ENCODE measurements at regions not wholly inside any gene's neighbourhood (a gene's known extent, or its start where the extent isn't known, plus 50 kb on each side); places are given as distances from the start of the nearest gene placed in this dataset.

- Histone ChIP-seq H3K4me3 (no peak overlapping the region), H3K9ac (ENCODE audit: insufficient read depth in 1 of 2, low read depth in 2 of 2, low read length in 2 of 2) (no peak overlapping the region), H3K27ac (ENCODE audit: extremely low read depth, low read depth, low read length) (no peak overlapping the region), H4K20me1 (replicated peaks; ENCODE audit: control insufficient read depth, insufficient read depth, low read length) (no peaks in the 10 kb centered on the region), H3K36me3 (ENCODE audit: control insufficient read depth, insufficient read depth, low read length) (no peaks in the 10 kb centered on the region), H3K27me3 (ENCODE audit: control insufficient read depth in 2 of 2, insufficient read depth in 2 of 2, low read length in 2 of 2) (no peaks in the 10 kb centered on the region), H3K4me2 (ENCODE audit: insufficient read depth, low read length) (no peak overlapping the region), H3K79me2 (ENCODE audit: control insufficient read depth, insufficient read depth, low read length) (no peaks in the 10 kb centered on the region), H3K9me1 (ENCODE audit: control insufficient read depth, insufficient read depth, low read length) (no peaks in the 10 kb centered on the region), H2AFZ (ENCODE audit: low read depth, low read length) (no peak overlapping the region), H3K4me1 (replicated peaks in 1 of 2; ENCODE audit: control insufficient read depth in 2 of 2, insufficient read depth in 2 of 2, low read length in 2 of 2) (no peaks in the 10 kb centered on the region), H3K9me3 (replicated peaks; ENCODE audit: control insufficient read depth, insufficient read depth, low read depth, low read length) (no peaks in the 10 kb centered on the region)
- ATAC-seq (no peak), FAIRE-seq (no peak), DNase-seq (ENCODE audit: extremely low read depth in 1 of 4, low spot score in 3 of 4) (no peak)
- ChIA-PET POLR2A (interaction anchor here (1.0 to 1.5 kb wide), 2 partner anchors 9 to 11 kb away, joined by 3 to 6 read pairs; no protein-coding TSS in a partner anchor), CTCF (ENCODE audit: low intra/inter-chr PET ratio) (no interaction called here)
- 71% methylated on average over 5 of the region's 7 CpGs for WGBS (ENCODE audit: insufficient coverage, low coverage, missing lambda C conversion rate)
- BruUV-seq (replicated peaks) = no TSS peak
- in situ Hi-C loops (cut with MboI) (no loop called here), intact Hi-C loops (cut with micrococcal nuclease) (no loop called here)
- TF ChIP-seq JUN (IDR thresholded peaks at IDR 0.05; ENCODE audit: borderline replicate concordance, low read depth, low read length) = no peak
- no peak for TF ChIP-seq JUN (CRISPR knock-in tag; IDR thresholded peaks at IDR 0.05; ENCODE audit: borderline replicate concordance)
- TF ChIP-seq SAFB (IDR thresholded peaks at IDR 0.05; ENCODE audit: borderline replicate concordance, low read depth, low read length) = no peak
- TF ChIP-seq TSC22D4 (tag; IDR thresholded peaks at IDR 0.05) = no peak
- no peak for TF ChIP-seq NR0B1 (IDR thresholded peaks at IDR 0.05; ENCODE audit: partially characterized antibody)
- no peak for TF ChIP-seq ZNF583 (CRISPR knock-in tag; IDR thresholded peaks at IDR 0.05)
- no peak for TF ChIP-seq KLF13 (tag; IDR thresholded peaks at IDR 0.05; ENCODE audit: borderline replicate concordance, low read depth)
- no peak for TF ChIP-seq ELF4 (CRISPR knock-in tag; IDR thresholded peaks at IDR 0.05)
- TF ChIP-seq, protein P1, sequence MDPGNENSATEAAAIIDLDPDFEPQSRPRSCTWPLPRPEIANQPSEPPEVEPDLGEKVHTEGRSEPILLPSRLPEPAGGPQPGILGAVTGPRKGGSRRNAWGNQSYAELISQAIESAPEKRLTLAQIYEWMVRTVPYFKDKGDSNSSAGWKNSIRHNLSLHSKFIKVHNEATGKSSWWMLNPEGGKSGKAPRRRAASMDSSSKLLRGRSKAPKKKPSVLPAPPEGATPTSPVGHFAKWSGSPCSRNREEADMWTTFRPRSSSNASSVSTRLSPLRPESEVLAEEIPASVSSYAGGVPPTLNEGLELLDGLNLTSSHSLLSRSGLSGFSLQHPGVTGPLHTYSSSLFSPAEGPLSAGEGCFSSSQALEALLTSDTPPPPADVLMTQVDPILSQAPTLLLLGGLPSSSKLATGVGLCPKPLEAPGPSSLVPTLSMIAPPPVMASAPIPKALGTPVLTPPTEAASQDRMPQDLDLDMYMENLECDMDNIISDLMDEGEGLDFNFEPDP (CRISPR knock-in tag; IDR thresholded peaks at IDR 0.05) = no peak
- no peak for TF ChIP-seq HSF4 (CRISPR knock-in tag; IDR thresholded peaks at IDR 0.05; ENCODE audit: borderline replicate concordance)
- no peak for TF ChIP-seq USF1 (CRISPR knock-in tag; IDR thresholded peaks at IDR 0.05)
- TF ChIP-seq, protein P2, sequence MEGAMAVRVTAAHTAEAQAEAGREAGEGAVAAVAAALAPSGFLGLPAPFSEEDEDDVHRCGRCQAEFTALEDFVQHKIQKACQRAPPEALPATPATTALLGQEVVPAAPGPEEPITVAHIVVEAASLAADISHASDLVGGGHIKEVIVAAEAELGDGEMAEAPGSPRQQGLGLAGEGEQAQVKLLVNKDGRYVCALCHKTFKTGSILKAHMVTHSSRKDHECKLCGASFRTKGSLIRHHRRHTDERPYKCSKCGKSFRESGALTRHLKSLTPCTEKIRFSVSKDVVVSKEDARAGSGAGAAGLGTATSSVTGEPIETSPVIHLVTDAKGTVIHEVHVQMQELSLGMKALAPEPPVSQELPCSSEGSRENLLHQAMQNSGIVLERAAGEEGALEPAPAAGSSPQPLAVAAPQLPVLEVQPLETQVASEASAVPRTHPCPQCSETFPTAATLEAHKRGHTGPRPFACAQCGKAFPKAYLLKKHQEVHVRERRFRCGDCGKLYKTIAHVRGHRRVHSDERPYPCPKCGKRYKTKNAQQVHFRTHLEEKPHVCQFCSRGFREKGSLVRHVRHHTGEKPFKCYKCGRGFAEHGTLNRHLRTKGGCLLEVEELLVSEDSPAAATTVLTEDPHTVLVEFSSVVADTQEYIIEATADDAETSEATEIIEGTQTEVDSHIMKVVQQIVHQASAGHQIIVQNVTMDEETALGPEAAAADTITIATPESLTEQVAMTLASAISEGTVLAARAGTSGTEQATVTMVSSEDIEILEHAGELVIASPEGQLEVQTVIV (CRISPR knock-in tag; IDR thresholded peaks at IDR 0.05; ENCODE audit: borderline replicate concordance) = no peak
These were observed 63.9 kb upstream of the ST8SIA6 start for GRCh38 chr10:17518338-17518737.

All from K562 (cell line).